ENCODE measurements at regions not wholly inside any gene's neighbourhood (a gene's known extent, or its start where the extent isn't known, plus 50 kb on each side); places are given as distances from the start of the nearest gene placed in this dataset.

GRCh38 chr2:66766582-66766981 is 331.7 kb downstream of the MEIS1 start:
- H2BK12ac ChIP-seq (ENCODE audit: insufficient read length, low read depth, low read length) = no peak overlapping the region
- no peak overlapping the region for H4K8ac ChIP-seq (replicated peaks; ENCODE audit: insufficient read length, low read depth, low read length)
- no peak overlapping the region for H3K56ac ChIP-seq (ENCODE audit: insufficient read length, low read depth, low read length)
- no peak for DNase-seq
- no peak overlapping the region for H2BK20ac ChIP-seq (ENCODE audit: low read depth, low read length, poor library complexity, severe bottlenecking)
- H3K27me3 ChIP-seq (ENCODE audit: insufficient read depth, low read length) = no peaks in the 10 kb centered on the region
- no peak overlapping the region for H3K27ac Mint-ChIP-seq
- no peak overlapping the region for H4K5ac ChIP-seq (ENCODE audit: insufficient read length, low read depth, low read length)
- WGBS (ENCODE audit: extremely low coverage, insufficient read length, low lambda C conversion rate) = no CpG with 5 or more reads among the region's 3 CpGs
- H3K4me1 ChIP-seq (ENCODE audit: insufficient read depth, low read length) = no peaks in the 10 kb centered on the region
- H2BK5ac ChIP-seq (ENCODE audit: insufficient read length, low read length) = no peak overlapping the region
- no peaks in the 10 kb centered on the region for H3K23me2 ChIP-seq (ENCODE audit: insufficient read length, low read depth, low read length, poor library complexity, severe bottlenecking)
- H2BK15ac ChIP-seq (ENCODE audit: low read depth, low read length) = no peak overlapping the region
- no peak overlapping the region for H3T11ph ChIP-seq (ENCODE audit: low read length)
- H3K4me2 ChIP-seq (ENCODE audit: insufficient read depth, insufficient read length, low read length) = no peak overlapping the region
- H3K4me3 Mint-ChIP-seq = no peak overlapping the region
- H2AFZ ChIP-seq (ENCODE audit: low read length) = no peak overlapping the region
- H3K4ac ChIP-seq (ENCODE audit: low read depth, low read length) = no peak overlapping the region
- H3K9me3 ChIP-seq (ENCODE audit: control insufficient read depth, low read depth, low read length) = no peaks in the 10 kb centered on the region
- H4K91ac ChIP-seq (ENCODE audit: insufficient read length, low read depth, low read length) = no peak overlapping the region
- no peaks in the 10 kb centered on the region for H3K36me3 Mint-ChIP-seq (ENCODE audit: insufficient read depth in 1 of 3, low read depth in 3 of 3)
- no peak overlapping the region for H3K23ac ChIP-seq (ENCODE audit: insufficient read length, low read depth, low read length)
- H3K79me2 ChIP-seq (ENCODE audit: insufficient read depth, low read length) = no peaks in the 10 kb centered on the region; the same call in 1 of the 2 replicates
- no peak overlapping the region for H2BK120ac ChIP-seq (ENCODE audit: low read depth, low read length, poor library complexity, severe bottlenecking)
- no peak overlapping the region for H3K14ac ChIP-seq (ENCODE audit: insufficient read depth, low read length)
- no peak overlapping the region for H3K9ac ChIP-seq (ENCODE audit: extremely low read depth, insufficient read length, low read length)
- H2AK5ac ChIP-seq (ENCODE audit: insufficient read length, low read length) = no peak overlapping the region
- H4K20me1 ChIP-seq (ENCODE audit: control insufficient read depth, insufficient read depth, insufficient read length) = no peaks in the 10 kb centered on the region
- H3K9me3 Mint-ChIP-seq = no peaks in the 10 kb centered on the region
- TF ChIP-seq CTCF (conservative IDR thresholded peaks at IDR 0.05) = no peak
- H3K27ac ChIP-seq (ENCODE audit: insufficient read length, low read depth, low read length) = no peak overlapping the region
- no peak overlapping the region for H3K18ac ChIP-seq (ENCODE audit: insufficient read length, low read depth, low read length)
- no peaks in the 10 kb centered on the region for H3K79me1 ChIP-seq (ENCODE audit: insufficient read depth, low read depth, low read length, poor library complexity, severe bottlenecking)
- no peaks in the 10 kb centered on the region for H3K4me1 Mint-ChIP-seq
- no peaks in the 10 kb centered on the region for H3K27me3 Mint-ChIP-seq (ENCODE audit: low read depth)

All from H9 (cell line).